EL (cell line): ENCODE measurements at regions not wholly inside any gene's neighbourhood (a gene's known extent, or its start where the extent isn't known, plus 50 kb on each side); places are given as distances from the start of the nearest gene placed in this dataset.

ENCODE experiments used
- DNase-seq: peaks from one replicate; pipeline ENCODE4 v3.0.0-alpha.2; 2016

DNA sequence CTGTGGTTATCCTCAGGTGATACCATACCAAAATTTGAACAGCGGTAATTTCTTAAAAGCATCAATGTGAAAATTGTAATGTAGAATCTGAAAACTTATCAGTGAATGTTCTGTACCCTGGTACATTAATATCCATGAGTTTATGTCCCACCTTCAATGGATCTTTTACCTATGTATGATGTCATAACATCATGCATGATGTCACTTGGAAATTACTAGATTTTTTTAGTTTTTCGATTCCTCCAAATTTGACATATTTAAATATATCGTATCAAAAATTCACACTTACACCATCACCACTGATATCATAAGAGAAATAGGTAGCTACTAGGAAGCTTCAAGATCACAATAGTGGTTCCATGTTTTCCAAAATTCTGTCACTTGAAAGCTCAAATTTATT lies 95.0 kb upstream of the AKR1E2 start:
- DNase-seq: no peak

DNA sequence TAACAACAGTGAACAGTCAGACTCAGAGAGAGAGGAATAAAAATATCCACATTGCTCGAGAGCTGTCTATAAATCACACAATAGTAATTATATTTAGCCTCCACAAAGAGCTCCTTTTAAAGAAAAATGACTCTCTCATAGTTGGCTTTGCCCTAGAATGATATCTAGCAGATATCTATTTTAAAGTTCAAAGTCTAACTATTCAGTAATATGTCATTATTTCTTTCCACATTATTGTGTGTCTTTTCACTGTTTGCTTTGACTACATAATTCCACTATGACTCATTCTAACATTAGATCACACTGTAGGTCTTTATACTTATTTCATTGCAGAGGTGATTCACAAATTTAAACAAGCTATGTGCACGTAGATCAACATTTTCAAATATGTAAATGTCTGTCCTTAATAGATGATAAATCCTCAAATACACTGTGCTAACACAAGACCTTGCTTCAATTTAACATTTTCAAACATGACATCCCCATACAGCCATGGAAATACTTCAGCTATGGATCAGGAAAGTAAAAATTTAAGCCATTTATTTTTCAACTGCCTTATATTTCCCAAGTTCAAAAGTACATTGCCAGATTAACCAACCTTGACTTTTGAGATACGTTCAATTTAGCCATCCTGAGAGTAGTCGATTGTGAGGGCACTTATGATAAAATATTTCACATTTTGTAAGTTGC lies 99.9 kb upstream of the AKR1E2 start:
- peak; percentile 82 for DNase-seq

DNA sequence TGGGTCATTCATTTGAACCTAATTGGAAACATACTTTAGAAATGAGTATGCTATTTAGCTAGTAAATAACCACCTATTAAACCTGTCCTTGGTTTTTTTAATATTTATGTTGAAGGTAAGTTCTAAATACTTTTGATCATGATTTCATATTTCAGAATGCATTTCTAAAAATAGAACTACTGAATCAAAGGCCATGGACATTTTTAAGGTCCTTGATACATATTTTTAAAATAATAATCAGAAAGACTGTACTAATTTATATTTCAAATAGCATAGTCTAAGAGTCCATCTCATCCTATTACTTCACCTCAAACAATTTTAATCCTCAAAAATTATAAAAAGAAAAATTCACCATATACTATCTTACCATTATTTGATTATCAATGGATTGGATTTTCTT lies 102.1 kb upstream of the AKR1E2 start:
- no peak for DNase-seq

DNA sequence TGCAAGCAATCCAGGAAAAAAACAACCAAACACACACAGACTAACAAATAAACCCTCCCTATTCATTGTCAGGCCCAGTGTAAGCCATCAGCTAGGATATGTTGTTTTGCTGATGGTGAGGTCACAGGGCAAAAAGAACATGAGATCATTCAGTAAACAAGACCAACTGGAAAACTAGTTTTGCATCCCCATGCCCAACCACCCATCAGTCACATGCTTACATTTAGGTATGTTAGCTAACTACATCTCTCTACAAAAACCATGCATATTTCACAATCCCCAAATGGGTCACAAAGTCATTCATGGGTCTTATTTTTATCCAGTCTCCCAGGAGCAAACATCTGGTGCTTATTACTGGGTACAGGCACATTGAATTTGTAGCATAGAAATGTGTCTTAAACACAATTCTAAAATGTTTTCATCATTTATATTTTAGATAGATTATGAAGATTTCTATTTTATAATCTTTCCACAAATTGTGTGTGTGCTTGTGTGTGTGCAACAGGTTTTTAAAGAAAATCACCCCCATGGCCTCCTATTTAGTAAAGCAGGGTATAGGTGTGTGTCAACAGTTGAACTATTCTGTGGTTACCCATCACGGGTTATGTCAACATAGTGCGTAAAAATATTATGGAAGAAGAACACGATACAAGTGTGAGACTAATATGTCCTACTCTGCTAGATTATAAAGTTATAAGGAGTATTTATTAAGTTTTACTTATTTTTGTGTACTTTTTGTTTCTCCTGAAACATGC lies 103.8 kb upstream of the AKR1E2 start:
- peak; percentile 40 for DNase-seq

DNA sequence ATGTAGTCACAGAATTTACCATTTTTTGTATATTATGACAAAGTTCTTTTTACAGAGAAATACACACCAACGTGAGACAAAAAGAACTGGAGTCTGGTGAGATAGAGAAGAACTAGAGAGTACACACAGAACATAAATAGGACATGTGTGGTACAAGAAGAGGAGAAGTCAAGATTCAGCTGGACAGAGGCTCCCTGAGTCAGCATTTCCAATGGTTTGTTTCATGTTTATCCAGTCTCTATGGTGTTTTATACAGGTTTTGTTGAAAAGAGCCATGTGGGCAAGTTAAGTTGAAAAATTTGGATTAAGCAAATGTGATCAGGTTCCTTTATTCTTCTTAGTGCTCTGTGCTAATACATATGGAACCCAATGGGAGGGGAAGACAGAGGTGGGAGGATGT lies 105.5 kb upstream of the AKR1E2 start:
- no peak for DNase-seq

DNA sequence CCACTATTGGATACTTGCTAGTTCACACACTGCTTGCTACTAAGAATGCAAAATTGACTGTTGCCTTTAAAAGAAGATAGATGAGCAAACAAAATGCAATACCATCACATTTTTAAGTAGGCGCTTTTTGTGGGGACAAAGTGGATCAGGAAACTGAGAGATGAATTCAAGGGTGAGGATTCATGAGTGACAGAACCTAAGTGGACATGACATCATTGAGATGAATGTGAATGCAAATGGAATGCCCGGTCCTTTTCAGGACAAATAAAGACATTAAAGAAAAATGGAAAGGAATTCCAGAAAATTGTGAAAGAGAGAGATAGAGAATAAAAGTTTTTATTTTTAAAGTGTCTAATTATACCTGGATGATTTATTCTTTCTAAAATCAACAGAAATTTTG lies 106.3 kb upstream of the AKR1E2 start:
- DNase-seq: no peak

DNA sequence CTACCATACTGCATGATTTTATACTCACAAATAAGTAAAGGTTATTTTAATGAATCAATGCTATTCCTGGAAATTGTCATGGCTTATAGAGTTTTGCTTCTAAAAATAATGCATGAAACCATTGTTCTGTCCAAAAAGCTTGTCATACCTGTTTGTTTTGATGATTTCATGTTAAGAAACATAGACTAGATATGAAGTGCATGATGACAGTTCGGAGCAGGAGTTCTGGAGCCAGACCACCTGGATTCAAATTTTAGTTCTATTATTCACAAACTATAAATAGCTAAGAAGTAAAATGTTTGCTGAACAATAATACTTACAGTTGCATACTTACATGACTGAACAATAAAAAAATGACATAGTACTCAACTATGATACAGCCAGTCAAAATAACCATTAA lies 107.0 kb upstream of the AKR1E2 start:
- DNase-seq: no peak

DNA sequence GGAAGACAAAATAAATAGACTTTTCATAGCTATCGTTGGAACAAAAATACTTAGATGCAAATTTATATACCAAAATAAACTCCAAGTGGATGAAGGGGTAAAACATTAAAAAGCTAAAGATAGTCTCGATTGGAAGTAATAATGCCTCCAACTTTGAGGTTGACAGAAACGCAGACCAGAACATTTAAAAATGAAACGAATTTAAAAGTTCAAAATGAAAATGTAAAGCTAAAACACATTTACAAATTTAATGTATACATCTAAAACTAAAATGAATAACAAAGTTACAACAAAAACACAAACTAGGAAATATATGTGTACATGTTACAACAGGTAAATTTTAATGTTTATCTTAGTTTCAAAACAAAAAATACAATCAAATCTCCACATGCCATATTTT lies 107.5 kb upstream of the AKR1E2 start:
- no peak for DNase-seq

DNA sequence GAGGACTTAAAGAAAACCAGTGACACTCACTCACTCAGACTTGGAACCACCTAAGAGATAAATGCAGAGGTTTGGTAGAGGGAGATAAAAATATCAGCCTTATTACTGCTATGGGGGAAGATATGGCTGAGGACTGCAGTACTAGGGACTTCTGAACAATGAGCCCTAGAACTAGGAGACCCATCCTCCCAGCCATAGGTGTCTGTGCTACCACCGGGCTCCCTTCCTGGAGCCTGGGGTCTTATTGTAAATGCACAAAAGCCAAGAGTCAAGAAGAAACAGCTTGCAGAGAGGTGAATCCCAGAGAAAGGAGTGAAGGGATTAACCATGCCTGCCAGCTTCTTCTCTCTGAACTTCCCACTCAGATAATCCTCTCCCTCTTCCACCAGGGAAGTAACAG lies 108.3 kb upstream of the AKR1E2 start:
- DNase-seq: no peak

DNA sequence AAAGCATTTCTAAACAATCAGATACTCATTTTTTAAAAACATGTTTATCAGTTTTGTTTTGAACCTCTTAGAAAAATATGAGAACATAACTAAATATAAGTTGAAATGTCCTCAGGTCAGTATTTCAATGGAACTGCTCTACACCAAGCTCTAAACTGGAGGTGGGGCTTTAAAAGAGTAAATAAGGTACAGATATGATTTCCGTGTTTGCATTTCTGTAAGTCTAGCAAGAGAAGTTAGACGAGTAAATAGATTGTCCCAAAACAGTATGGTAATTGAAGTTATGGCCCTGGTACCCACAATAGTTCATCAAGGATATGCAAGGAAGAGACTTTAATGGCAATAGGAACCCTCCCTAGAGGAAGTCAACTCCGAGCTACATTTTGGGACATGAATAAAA lies 115.1 kb upstream of the AKR1E2 start:
- DNase-seq: no peak

DNA sequence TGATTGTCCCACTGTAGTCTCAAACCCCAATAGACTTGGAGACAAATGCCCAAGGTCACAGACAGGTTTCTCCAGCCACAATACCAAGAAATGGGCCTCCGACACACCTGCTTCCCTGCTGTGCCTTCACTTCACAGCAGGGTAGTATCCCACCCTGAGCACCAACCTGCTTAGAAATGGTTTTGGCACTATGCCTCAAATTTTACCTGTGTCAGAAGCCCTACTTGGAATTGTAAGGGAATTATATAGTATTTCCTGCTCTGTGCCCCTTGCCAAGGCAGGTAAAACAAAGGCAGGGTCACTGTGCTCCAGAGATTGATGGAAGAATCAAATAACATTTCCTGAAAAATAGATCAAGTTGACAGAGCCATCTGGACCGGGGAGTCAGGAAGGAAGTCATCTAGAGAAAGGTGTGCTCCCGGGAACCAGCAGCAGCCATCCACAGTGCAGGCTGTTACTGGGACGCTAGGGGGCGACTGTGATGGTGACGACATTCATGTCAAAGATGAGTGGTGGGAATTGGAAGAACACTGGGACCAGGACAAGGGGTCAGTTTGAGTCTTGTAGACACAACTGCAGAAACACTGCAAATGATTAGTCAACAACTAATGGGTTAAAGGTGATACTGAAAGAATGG lies 117.8 kb upstream of the AKR1E2 start:
- no peak for DNase-seq

DNA sequence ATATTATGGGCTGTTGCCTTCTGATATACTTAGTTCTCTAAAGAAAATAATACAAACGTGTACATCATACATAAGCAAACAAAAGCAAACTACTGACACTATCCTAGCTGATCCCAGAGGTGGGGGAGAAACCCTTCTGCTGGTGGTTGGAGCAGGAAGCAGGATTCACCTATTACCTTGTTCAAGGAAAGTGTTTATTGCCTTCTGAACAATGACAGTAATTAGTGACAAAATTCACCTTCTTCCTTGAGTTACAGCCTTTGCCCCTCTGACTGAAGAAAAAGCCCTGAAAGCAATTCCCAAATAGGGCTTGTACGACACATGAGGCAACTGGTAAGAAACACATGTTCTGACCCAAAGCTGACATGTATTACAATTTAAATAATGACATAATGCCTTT lies 118.8 kb upstream of the AKR1E2 start:
- DNase-seq: no peak

DNA sequence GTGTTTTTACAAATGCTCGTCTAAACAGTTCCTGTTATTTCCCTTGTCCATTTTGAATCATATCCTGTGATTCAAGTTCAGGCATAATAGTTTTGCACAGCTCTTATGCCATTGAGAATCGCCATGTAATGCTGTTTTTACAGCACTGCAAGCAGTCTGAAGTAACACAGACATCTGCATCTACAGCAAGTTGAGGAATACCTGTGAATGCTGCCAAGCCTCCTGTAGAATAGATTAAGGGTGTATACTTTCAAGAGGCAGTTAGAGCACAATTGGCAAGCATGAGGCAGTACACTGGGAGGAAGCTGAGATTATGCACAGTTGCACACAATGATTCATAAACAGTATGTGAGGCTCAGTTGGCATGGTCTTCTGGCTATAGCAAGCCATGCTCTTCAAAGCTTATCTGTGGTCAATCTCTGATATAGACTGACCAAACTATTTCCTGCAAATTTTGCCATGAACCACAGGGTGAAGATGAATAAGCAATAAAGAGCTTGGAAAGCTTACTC lies 121.9 kb upstream of the AKR1E2 start:
- DNase-seq: peak; percentile 93

DNA sequence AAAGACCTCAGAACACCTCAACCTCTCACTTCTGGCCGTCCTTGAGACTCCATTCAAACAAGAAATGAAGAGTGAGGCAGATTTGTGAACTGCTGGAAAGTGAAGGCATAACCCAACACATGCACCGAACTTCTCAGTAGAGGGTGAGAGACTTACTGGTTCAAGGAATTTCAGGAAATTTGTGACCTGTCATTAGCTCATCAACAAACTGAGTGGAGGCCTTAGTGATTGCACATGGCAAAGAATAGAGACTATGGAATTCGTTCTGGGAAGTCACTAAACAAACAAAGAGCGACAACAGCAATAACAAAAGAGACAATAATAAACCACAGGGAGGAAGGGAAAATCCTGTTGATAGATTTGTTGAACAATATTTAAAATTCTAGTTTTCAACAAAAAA lies 125.0 kb upstream of the AKR1E2 start:
- DNase-seq: no peak

DNA sequence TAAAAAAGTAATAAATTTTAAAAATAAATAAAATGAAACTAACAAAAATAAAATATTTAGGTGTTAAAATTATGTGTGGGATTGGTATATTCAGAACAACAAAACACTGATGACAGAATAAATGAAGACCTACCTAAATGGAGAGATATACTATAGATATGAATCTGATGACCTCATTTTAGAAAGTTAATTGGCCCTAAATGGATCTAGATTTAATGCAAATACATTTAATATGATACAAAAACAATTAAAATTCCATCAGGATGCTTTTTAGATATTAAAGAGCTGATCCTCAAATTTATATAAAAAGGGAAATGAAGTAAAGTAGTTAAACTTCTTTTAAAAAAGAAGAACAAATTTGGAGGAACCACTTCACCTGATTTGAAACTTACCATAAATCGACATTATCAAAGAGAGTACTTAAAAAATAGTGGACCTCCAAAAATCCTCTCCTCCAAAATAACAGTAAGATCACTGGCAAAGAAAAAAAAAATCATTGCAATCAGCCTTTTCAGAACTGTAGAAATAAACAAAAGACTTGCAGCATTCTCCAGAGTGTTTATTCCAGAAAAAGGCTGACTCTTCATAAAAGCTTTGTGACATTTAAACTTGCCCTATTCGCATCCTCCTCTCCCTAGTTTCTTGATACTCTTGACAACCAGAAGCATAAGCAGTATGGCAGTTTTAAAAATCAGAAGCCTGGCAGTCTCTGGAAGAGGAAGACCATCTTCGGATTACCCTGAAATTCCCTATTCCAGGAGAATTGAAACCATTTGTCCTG lies 125.9 kb upstream of the AKR1E2 start:
- DNase-seq: no peak

DNA sequence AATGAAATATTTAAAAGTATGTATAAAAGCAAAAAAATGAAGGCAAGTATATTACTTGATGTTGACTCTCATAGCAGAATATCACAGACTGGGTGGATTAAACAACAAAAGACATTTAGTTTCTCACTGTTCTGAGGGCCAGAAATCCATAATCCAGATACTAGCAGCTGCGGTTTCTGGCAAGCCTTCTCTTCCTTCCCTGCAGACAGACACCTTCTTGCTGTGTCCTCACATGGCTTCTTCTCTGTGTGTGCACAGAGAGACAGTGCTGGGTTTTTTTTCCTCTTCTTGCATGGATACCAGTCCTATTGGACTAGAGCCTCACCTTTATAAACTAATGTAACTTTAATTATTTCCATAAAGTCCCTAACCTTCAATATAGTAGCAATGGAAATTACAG lies 127.9 kb upstream of the AKR1E2 start:
- DNase-seq: no peak

DNA sequence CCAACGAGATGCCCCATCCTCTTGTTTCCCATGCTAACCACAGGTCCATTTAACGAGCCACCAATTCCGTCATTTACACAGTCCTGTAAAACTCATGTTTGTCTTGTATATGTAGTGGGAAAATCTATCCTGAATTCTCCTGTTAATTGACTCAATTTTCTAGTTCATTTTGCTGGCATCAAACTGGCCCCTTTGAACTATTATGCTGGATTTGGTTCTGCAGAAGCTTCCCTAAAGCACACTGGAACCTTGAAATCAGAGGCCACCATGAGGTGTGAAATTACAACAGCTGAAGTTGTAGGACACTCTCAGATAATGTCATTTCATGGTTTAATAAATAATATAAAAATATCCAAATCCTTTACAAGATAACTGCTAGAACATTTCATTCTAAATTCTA lies 129.8 kb upstream of the AKR1E2 start:
- no peak for DNase-seq

DNA sequence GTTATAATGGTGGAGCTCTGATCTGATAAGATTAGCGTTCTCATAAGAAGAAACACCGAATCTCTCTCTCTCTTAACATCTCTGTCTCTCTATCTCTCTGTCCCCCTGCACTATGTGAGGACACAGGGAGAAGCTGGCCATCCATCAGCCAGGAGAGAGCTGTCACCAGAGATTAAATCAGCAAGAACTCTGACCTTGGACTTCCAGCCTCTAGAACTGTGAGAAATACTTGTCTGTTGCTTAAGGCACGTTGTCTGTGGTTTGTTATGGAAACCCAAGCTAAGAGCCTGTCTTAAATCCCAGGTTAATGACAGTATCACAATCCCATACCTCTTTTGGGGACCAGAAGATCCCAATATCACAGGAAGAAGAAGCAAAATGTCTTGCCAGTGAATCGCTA lies 132.0 kb upstream of the AKR1E2 start:
- no peak for DNase-seq

DNA sequence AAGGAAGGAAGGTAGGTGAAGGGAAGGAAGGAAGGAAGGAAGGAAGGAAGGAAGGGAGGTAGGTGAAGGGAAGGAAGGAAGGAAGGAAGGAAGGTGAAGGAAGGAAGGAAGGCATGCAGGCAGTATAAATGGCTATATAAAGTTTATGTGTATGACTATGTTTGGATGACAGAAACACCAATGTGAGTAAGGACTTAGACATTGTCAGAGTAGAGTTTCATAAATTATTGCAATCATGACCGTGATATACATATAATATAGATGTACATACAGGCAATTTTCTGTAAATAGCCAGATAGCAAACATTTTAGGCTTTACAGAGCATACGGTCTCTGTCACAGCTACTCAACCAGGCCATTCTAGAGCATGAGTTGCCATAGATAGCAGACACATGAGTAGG lies 133.8 kb upstream of the AKR1E2 start:
- no peak for DNase-seq

DNA sequence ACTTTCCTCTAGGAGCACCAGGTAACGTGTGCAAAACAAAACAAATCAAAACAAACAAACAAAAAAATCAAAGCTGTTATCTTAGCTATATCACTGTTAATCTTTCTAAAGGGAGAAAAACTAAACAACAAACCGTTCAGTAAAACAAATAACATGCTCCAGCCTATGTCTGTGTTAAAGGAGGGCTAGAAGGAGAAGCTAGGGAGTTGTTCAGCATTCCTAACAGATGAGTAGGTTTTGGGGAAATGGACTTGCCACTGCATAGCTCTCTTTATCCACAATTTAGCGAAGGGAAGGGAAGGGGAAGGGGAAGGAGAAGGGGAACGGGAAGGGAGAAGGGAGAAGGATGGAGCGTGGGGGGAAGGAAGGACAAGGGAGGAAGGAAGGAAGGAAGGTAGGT lies 134.2 kb upstream of the AKR1E2 start:
- DNase-seq: peak; percentile 68

DNA sequence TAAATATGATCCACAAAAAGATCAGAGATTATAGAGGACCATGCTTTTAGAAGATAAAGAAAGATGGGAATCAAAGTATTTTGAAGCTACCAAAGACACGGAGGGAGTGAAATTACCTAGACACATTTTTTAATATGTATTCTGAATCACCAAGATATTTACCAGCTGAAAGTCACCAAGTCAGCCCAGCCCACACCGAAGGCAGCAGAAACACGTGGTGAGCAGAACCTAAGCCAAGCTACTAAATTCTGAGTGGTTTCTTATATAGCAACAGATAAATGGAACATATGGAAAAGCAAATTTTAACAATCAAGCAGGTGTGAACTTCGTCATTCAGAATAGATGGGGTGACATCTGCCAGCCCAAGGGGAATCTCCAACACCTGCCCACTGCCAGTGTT lies 134.7 kb upstream of the AKR1E2 start:
- no peak for DNase-seq

DNA sequence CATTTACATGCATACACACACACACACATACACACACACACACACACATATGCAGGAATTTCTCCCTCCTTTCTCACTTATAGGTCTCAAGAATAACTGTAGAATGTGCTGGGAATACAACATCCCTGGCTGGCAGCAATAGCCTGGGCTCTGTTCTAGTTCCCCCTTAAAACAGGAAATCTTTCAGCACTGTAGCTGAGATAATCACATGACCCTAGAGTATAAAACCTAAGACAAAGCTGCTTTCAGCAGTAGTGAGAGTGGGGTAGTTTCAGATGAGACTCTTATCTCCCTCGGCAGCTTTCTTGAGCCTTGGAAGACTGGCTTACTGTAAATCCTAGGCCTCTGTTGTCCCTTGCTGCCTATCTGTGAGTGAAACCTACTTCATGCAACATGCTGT lies 137.4 kb upstream of the AKR1E2 start:
- no peak for DNase-seq

DNA sequence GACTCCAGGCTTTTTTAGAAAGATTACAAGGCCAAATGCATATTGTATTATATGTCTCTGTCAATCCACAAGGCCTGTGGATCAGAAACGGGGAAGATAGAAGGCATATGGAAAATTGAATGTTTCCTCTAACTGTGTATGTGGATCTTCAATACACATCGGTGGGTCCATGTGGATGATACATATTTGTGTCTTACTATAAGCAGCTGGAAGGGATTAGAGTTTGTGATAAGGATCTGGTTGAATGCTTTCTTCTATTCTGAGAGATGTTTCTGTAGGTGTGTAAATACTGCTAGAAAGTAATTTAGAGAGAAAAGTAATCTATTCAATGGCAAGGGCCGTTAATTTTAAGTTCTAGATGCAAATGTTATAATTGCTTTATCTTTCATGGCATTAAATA lies 137.8 kb upstream of the AKR1E2 start:
- DNase-seq: no peak
